VCaP (cell line): ENCODE measurements at regions not wholly inside any gene's neighbourhood (a gene's known extent, or its start where the extent isn't known, plus 50 kb on each side); places are given as distances from the start of the nearest gene placed in this dataset.
A peak's percentile ranks its signal among the peaks of the same experiment; 100 is the strongest.

Source experiments
- H3K27ac ChIP-seq: fragments of 450-650 bp; 2 replicates; pipeline ENCODE4 v1.5.1; 2017
- CTCF ChIP-seq: fragments of 450-650 bp; conservative IDR thresholded peaks from 2 replicates; pipeline ENCODE4 v1.5.1; 2017; ENCODE audit warnings: mild to moderate bottlenecking, moderate library complexity

- H3K27ac ChIP-seq: no peak overlapping the region
- TF ChIP-seq CTCF: no peak
Measured at GRCh38 chr9:106724566-106724965, 138.4 kb upstream of the ZNF462 start.

- no peak for TF ChIP-seq CTCF
- no peak overlapping the region for H3K27ac ChIP-seq
Measured at GRCh38 chr9:106726070-106726815, 136.7 kb upstream of the ZNF462 start.

GRCh38 chr9:106727969-106728368 is 135.0 kb upstream of the ZNF462 start:
- TF ChIP-seq CTCF: no peak

GRCh38 chr9:106728860-106729259 is 134.1 kb upstream of the ZNF462 start:
- TF ChIP-seq CTCF: no peak
- H3K27ac ChIP-seq: no peak overlapping the region

More at GRCh38 chr9:106727969-106728368, 135.0 kb upstream of the ZNF462 start:
- no peak overlapping the region for H3K27ac ChIP-seq

GRCh38 chr9:106731910-106732309 is 131.1 kb upstream of the ZNF462 start:
- H3K27ac ChIP-seq: peak overlapping the region; percentile 4; the same call in 1 of the 2 replicates

GRCh38 chr9:106733828-106734380 is 129.1 kb upstream of the ZNF462 start:
- H3K27ac ChIP-seq: peak overlapping the region; percentile 77
- no peak for TF ChIP-seq CTCF

More at GRCh38 chr9:106731910-106732309, 131.1 kb upstream of the ZNF462 start:
- no peak for TF ChIP-seq CTCF

GRCh38 chr9:106737516-106737915 is 125.5 kb upstream of the ZNF462 start:
- no peak overlapping the region for H3K27ac ChIP-seq
- no peak for TF ChIP-seq CTCF
